GM12891 (cell line): ENCODE measurements at regions not wholly inside any gene's neighbourhood (a gene's known extent, or its start where the extent isn't known, plus 50 kb on each side); places are given as distances from the start of the nearest gene placed in this dataset.

ENCODE experiments used
- DNase-seq: peaks from one replicate; pipeline ENCODE4 v3.0.0; 2011; ENCODE audit warnings: low spot score; ENCODE audit not compliant: insufficient read length
- FAIRE-seq: peaks from 2 replicates; lab custom pipeline; 2011; peaks lifted over from hg19 to GRCh38; lab: Jason Lieb, UNC
- PAX5 ChIP-seq: IDR thresholded peaks from 2 replicates; pipeline ENCODE4 v1.6.1; 2011; ENCODE audit warnings: low read length, moderate library complexity, mild to moderate bottlenecking; ENCODE audit not compliant: insufficient read depth, severe bottlenecking
- POLR2A ChIP-seq: IDR thresholded peaks from 2 replicates; pipeline ENCODE4 v1.6.1; 2011; ENCODE audit warnings: low read depth, low read length, control low read depth
- POLR2AphosphoS5 ChIP-seq: IDR thresholded peaks from 2 replicates; pipeline ENCODE4 v1.6.1; 2011; ENCODE audit warnings: low read depth, low read length, control low read depth
- POU2F2 ChIP-seq: IDR thresholded peaks from 2 replicates; pipeline ENCODE4 v1.6.1; 2011; ENCODE audit warnings: low read depth, mild to moderate bottlenecking, control low read depth, low read length, moderate library complexity
- SPI1 ChIP-seq: IDR thresholded peaks from 2 replicates; pipeline ENCODE4 v1.6.1; 2011; ENCODE audit warnings: low read depth, low read length, control low read depth
- TAF1 ChIP-seq: IDR thresholded peaks from 2 replicates; pipeline ENCODE4 v1.6.1; 2011; ENCODE audit warnings: low read depth, low read length, control low read depth

DNA sequence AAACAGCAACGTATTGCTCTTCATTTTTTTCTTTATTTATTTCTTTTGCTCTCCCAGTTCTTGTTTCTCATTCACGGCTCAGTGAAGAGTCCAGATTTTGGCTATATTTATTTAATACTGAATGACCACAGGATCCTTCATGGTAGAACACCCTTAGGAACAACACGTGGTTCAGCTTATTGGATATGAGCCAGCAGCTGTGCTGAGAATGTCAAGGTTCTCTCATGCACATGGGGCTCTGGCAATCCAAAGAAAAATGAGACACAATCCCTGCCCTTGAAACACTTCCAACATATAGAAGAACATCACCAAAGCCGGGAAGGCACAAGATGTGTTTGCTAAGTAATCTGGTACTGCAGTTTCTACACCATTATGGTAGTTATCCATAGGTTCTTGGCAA lies 852.9 kb downstream of the SORCS1 start:
- no peak for TF ChIP-seq POU2F2
- TF ChIP-seq POLR2AphosphoS5, result no peak
- TF ChIP-seq POLR2A, result no peak
- TF ChIP-seq PAX5, result no peak
- TF ChIP-seq TAF1, result no peak
- no peak for TF ChIP-seq SPI1
- DNase-seq, result no peak
- no peak for FAIRE-seq

DNA sequence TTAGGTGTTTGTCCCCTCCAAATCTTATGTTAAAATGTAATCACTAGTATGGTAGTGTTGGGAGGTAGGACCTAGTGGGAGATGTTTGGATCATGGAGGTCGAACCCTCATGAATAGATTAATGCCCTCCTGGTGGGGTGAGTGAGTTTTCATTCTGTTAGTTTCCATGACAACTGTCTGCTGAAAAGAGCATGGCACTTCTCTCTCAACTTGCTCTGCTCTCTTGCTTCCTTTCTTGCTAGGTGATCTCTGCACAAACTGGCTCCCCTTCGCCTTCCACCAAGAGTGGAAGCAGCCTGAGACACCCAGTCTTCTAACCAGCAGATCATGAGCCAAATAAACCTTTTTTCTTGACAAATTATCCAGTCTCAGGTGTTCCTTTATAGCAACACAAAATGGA lies 853.9 kb downstream of the SORCS1 start:
- FAIRE-seq (no peak), DNase-seq (no peak)
- TF ChIP-seq SPI1, result no peak
- no peak for TF ChIP-seq PAX5
- TF ChIP-seq TAF1, result no peak
- no peak for TF ChIP-seq POLR2AphosphoS5
- TF ChIP-seq POU2F2, result no peak
- no peak for TF ChIP-seq POLR2A

DNA sequence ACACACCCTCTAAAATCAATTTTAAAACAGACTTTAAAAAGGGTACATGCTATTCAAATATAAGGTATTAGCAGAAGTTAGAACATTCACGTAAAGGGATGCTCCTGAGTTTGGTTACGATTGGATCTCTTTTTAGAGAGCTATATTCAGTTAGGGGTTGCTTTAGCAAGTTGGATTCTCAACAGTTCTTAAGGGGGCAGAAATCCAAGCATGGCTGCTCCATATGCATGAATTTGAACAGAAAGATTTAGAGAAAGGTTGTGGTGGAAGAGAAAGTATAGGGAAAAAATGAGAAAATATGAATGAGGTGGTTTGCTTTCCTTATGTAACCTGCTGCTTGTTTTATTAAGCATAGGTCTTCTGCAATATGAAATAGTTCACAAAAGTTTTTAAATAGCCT lies 855.1 kb downstream of the SORCS1 start:
- no peak for FAIRE-seq
- DNase-seq, result no peak
- TF ChIP-seq PAX5 (no peak), POU2F2 (no peak), POLR2A (no peak), POLR2AphosphoS5 (no peak), TAF1 (no peak), SPI1 (no peak)

GRCh38 chr10:106308284-106308683 lies 856.2 kb downstream of the SORCS1 start:
- TF ChIP-seq POLR2AphosphoS5, result no peak
- TF ChIP-seq SPI1, result no peak
- no peak for TF ChIP-seq TAF1
- no peak for TF ChIP-seq POLR2A
- TF ChIP-seq PAX5, result no peak
- no peak for TF ChIP-seq POU2F2
- DNase-seq, result no peak
- no peak for FAIRE-seq

- DNase-seq (no peak), FAIRE-seq (no peak)
- TF ChIP-seq POU2F2 (no peak), POLR2A (no peak), SPI1 (no peak), PAX5 (no peak), POLR2AphosphoS5 (no peak), TAF1 (no peak)
Measured at GRCh38 chr10:106304056-106304455, 860.5 kb downstream of the SORCS1 start.

- DNase-seq, result no peak
Measured at GRCh38 chr10:106302961-106303360, 861.5 kb downstream of the SORCS1 start.

GRCh38 chr10:106301146-106301545 lies 863.4 kb downstream of the SORCS1 start:
- FAIRE-seq, result no peak
- TF ChIP-seq POLR2AphosphoS5, result no peak
- no peak for TF ChIP-seq POLR2A
- no peak for TF ChIP-seq POU2F2
- no peak for TF ChIP-seq PAX5
- TF ChIP-seq TAF1, result no peak
- no peak for TF ChIP-seq SPI1
- no peak for DNase-seq

More at GRCh38 chr10:106302961-106303360, 861.5 kb downstream of the SORCS1 start:
- TF ChIP-seq POU2F2 (no peak), SPI1 (no peak), POLR2AphosphoS5 (no peak), POLR2A (no peak), PAX5 (no peak), TAF1 (no peak)
- no peak for FAIRE-seq

DNA sequence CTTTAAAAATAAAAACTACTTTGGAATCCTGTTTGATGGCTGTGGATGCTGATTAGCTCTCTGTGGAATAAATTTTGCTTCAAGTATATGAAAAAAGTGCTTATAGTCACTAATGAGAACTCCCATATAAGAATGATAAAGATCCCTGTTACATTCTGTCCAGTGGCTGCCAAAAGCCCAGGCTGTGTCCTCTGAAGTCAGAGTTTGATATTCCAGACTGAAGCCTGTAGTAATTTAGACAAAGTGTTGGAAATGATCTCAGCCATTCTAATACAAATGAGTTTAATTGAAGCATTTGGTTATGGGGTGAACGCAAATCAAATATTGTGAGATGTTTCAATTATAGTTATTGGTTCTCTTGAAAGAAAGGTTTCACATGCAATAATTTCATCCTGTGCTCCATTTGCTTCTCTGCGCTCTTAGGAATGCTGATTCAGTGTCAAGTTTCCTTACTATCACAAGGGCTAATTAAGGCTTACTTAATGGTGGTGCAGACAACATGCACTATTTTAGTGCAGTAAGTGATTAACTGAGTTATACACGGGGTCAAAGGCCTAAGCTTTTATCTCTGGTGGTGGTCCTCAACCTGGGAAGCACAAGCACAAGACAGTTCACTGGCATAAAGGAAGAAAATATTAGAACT lies 867.6 kb downstream of the SORCS1 start:
- FAIRE-seq (no peak), DNase-seq (no peak)
- TF ChIP-seq POLR2A, result no peak

- no peak for FAIRE-seq
Measured at GRCh38 chr10:106284802-106285587, 879.5 kb downstream of the SORCS1 start.

GRCh38 chr10:106280896-106281460 lies 883.5 kb downstream of the SORCS1 start:
- TF ChIP-seq POLR2AphosphoS5, result no peak
- no peak for TF ChIP-seq PAX5
- TF ChIP-seq TAF1, result no peak
- TF ChIP-seq POU2F2, result no peak
- no peak for TF ChIP-seq SPI1
- TF ChIP-seq POLR2A, result no peak
- no peak for DNase-seq
- FAIRE-seq, result no peak

More at GRCh38 chr10:106284802-106285587, 879.5 kb downstream of the SORCS1 start:
- no peak for TF ChIP-seq POLR2AphosphoS5
- no peak for TF ChIP-seq SPI1
- no peak for TF ChIP-seq PAX5
- no peak for TF ChIP-seq TAF1
- TF ChIP-seq POLR2A, result no peak
- no peak for TF ChIP-seq POU2F2
- DNase-seq, result no peak
